ENCODE measurements at regions not wholly inside any gene's neighbourhood (a gene's known extent, or its start where the extent isn't known, plus 50 kb on each side); places are given as distances from the start of the nearest gene placed in this dataset.

GRCh38 chr2:18271370-18272147, 288.9 kb downstream of the RDH14 start:
- TF ChIP-seq CTCF (IDR thresholded peaks at IDR 0.05) (no peak), CEBPB (IDR thresholded peaks at IDR 0.05) (no peak), TP53 (CRISPR knock-in tag; IDR thresholded peaks at IDR 0.05) (no peak), REST (IDR thresholded peaks at IDR 0.05) (no peak), MAX (IDR thresholded peaks at IDR 0.05) (no peak), NPAS2 (CRISPR knock-in tag; IDR thresholded peaks at IDR 0.05; ENCODE audit: borderline replicate concordance) (no peak), NR3C1 (IDR thresholded peaks at IDR 0.05) (no peak)
